Stomach (tissue), 4 donors: ENCODE measurements at regions not wholly inside any gene's neighbourhood (a gene's known extent, or its start where the extent isn't known, plus 50 kb on each side); places are given as distances from the start of the nearest gene placed in this dataset.

Experiments used
- CTCF ChIP-seq, 7 experiments: fragments of 450-650 bp in 4 of 7; fragments of 200-600 bp in 3 of 7; sonication (generic) in 3 of 7; IDR thresholded peaks; one replicate each; pipeline ENCODE4 v1.5.1; 2016 to 2019; ENCODE audit warnings: antibody characterized with exemption in 7 of 7, control low read depth in 2 of 7, mild to moderate bottlenecking in 1 of 7
- EP300 ChIP-seq: sonication (generic); formaldehyde crosslinking; IDR thresholded peaks from one replicate; pipeline ENCODE4 v1.6.1; 2017; ENCODE audit warnings: antibody characterized with exemption
- POLR2A ChIP-seq, 4 donors: fragments of 450-650 bp; IDR thresholded peaks; one replicate each; pipeline ENCODE4 v1.6.1; 2016; ENCODE audit warnings: antibody characterized with exemption in 4 of 4, control low read depth in 2 of 4, mild to moderate bottlenecking in 1 of 4, moderate library complexity in 1 of 4
- POLR2AphosphoS5 ChIP-seq, 3 donors: sonication (generic); formaldehyde crosslinking; IDR thresholded peaks; one replicate each; pipeline ENCODE4 v1.6.1; 2016; ENCODE audit warnings: antibody characterized with exemption in 3 of 3

GRCh38 chr19:27671876-27672275, 1541.1 kb downstream of the UQCRFS1 start:
- TF ChIP-seq POLR2A (IDR thresholded peaks at IDR 0.05) = no peak
- no peak for TF ChIP-seq CTCF (IDR thresholded peaks at IDR 0.05)
- no peak for TF ChIP-seq POLR2AphosphoS5 (IDR thresholded peaks at IDR 0.05)
- no peak for TF ChIP-seq EP300
